GM19035 (cell line): ENCODE measurements at regions not wholly inside any gene's neighbourhood (a gene's known extent, or its start where the extent isn't known, plus 50 kb on each side); places are given as distances from the start of the nearest gene placed in this dataset.

ENCODE experiments used
- ATAC-seq: cut with Tn5 transposase; IDR thresholded peaks from one replicate; pipeline ENCODE4 v1.9.1; 2021; ENCODE audit not compliant: unreplicated experiment

- ATAC-seq, result no peak
Observed at GRCh38 chr12:42977451-42978230, 388.1 kb upstream of the PRICKLE1 start.

- ATAC-seq, result no peak
Observed at GRCh38 chr12:42976620-42977019, 387.1 kb upstream of the PRICKLE1 start.

- ATAC-seq, result no peak
Observed at GRCh38 chr12:42976122-42976521, 386.6 kb upstream of the PRICKLE1 start.

DNA sequence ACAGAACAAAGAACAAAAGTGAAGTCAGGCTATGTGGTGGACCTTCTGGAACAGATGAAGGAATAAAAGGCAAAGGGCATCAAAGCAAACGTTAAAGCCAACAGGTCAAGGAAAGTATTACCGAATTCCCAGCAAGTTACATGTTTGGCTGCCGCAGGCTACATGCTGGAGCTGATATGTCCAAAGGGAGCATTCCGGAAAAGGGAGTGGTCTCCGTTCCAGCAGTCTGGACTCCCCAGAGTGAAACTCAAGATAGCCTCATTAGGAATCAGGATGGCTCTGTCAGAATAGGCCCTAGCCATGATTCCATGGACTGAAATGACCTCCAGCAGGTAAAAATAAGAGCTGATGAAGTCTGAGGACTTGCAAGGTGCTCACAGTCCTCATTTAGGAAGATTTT, 379.8 kb upstream of the PRICKLE1 start:
- ATAC-seq, result no peak

DNA sequence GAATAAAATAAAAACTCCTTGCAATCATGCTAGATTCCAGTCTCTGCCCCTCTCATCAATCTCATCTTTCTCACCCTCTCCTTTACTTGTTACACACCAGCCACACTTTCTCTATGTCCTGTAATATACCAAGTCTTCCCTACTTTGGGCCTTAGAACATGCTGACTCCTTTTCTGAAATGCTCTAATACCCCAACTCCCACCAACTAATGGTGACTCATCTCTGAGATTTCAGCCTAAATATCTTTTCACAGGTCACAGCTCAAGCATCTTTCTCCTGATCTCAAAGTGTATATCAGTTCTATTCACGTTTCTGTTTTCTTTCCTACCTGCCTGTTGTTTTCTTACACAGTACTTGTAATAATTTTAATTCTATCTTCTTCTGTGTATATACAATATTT, 378.9 kb upstream of the PRICKLE1 start:
- no peak for ATAC-seq

DNA sequence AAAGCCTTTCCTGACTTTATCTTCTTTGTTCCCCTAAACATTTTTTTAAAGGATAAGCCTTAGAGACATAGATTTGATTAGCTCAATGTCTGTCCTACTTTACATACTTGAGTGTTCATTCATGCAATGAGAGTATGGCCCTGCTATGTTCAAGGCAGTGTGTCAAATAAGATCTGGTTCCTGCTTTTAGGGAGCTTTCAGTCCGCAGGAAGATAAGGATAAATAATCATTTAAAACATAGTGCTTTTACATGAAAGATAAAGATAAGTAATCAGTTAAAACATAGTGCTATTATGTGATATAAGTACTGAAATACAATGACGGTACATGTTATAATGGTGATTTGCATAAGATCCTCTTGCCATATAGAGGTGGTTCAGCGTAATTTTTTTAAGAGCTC, 378.3 kb upstream of the PRICKLE1 start:
- no peak for ATAC-seq

DNA sequence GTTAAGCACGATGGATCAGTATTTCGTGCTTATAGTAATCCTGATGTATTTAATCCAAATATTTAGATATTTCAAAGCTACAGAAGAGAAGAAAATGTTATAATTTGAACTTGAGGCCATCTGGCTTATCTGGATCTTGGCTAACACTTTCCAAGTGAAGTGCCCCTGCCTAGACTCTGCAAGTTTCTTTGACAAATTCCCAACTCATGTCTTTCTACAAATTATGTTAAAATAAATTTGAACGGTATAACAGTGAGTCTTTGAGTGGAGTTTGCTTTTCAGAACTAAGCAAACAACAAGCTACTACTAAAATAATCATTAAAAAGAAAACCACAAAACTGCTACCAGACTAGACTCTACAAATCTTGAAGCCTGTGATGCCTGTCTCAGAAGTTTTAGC, 374.4 kb upstream of the PRICKLE1 start:
- no peak for ATAC-seq

DNA sequence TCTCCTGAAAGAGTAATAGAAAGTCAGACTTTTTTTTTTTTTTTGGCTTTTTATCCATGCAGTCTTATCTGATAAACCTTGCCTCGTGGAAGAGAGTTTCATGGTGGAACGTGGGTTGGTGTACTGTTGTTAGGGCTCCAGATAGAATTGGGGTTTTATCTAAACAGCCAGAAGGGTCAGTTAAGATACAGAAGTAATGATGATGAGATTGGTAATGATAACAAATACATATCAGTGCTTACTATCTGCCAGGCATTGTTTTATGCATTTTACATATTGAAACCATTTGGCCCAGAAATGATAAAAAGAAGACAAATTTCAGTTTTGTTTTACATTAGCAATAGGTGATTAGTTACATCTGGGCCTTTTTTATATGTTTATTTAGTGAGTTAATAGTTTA, 372.8 kb upstream of the PRICKLE1 start:
- ATAC-seq, result no peak

GRCh38 chr12:42961395-42961794, 371.8 kb upstream of the PRICKLE1 start:
- no peak for ATAC-seq

DNA sequence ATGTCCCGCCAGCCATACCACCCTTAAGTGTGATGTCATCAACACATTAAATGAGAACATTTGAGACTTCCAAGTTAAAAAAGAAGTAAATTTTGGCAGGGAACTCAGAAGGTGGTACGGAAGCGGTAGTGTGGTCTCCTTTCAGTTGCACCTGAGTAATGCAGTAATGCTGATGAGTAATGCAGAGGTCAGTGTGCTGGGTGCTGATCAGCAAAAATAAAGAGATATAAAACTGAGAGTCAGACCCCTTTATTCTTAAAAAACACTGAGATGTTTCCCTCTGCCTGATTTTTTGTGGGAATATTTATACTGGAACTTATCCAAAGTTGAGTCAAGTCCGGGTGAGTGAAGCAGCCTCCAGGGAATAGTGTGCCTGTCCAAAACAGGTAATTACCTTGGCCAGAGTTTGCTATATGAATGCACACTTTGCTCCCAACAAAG, 370.6 kb upstream of the PRICKLE1 start:
- ATAC-seq, result no peak

DNA sequence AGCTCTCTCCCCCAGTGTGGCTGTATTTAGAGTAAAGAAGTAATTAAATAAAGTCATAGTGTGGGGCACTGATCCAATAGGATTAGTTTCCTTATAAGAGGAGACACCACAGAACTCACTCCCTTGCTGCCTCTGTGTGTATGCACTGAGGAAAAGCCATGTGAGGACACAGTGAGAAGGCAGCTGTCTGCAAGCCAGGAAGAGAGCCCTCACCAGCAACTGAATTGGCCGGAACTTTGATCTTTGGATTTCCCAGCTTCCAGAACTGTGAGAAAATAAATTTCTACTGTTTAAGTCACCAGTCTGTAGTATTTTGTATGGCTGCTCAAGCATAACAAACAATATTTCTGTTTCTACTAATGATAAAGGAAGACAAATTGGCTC, 368.7 kb upstream of the PRICKLE1 start:
- no peak for ATAC-seq

- ATAC-seq, result no peak
Observed at GRCh38 chr12:42957561-42958290, 368.2 kb upstream of the PRICKLE1 start.

DNA sequence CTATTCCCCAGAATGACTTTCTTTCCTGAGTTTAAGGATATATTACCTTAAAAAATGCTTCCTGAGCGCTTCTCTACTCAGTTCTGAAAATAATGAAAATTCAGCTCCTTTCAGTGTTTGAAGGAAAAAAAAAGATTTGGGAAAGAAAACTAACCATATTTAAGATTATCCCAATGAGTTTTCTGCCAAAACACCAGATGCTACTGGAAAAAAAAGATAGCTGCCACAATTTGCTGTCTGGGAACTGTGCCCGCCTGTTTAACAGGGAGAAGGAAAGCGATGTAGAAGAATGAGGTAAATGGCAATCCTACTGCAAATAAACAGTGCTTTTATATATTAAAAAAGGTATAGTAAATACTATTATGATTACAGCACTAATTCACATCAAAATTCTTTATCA, 367.6 kb upstream of the PRICKLE1 start:
- ATAC-seq, result no peak

- no peak for ATAC-seq
Observed at GRCh38 chr12:42953021-42953420, 363.5 kb upstream of the PRICKLE1 start.

GRCh38 chr12:42946871-42947381, 357.4 kb upstream of the PRICKLE1 start:
- no peak for ATAC-seq

GRCh38 chr12:42945927-42946326, 356.4 kb upstream of the PRICKLE1 start:
- ATAC-seq, result no peak

- no peak for ATAC-seq
Observed at GRCh38 chr12:42944516-42944915, 355.0 kb upstream of the PRICKLE1 start.

GRCh38 chr12:42936991-42937390, 347.4 kb upstream of the PRICKLE1 start:
- ATAC-seq, result no peak

DNA sequence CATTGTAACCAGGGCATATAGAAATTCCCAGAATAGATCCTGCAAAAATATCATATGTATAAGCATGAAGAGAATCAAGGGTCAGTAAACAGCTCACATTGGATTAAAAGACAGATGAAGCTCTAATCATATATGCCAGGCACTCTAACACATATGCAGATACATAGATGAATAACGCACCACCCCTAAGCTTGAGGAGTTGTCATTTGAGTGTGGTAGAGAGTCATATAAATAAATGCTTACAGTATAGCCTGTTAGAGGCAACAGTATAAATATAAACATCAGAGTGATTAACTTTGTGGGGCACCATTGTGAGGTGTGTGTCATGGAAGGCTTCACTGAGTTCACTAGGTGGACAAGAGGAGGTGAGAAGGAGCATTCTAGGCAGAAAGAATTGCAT, 346.7 kb upstream of the PRICKLE1 start:
- ATAC-seq, result no peak

DNA sequence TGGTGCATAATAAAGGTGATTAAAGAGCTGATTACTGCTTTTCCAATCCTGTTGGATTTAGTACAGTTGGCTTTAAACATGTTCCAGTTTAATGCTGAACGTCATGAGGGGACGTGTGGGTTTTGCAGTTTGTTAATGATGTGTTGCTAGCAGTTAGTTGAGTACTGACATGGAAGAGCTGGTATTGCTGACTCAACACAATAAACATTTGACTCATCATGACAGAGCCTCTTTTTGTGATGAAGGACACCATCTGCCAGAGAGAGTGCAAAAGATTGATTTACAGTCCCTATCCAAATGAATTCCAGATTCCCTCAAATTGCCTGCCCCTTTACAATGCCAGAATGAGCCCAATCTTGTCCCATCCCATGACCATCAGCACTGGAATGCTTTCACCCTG, 346.2 kb upstream of the PRICKLE1 start:
- no peak for ATAC-seq

DNA sequence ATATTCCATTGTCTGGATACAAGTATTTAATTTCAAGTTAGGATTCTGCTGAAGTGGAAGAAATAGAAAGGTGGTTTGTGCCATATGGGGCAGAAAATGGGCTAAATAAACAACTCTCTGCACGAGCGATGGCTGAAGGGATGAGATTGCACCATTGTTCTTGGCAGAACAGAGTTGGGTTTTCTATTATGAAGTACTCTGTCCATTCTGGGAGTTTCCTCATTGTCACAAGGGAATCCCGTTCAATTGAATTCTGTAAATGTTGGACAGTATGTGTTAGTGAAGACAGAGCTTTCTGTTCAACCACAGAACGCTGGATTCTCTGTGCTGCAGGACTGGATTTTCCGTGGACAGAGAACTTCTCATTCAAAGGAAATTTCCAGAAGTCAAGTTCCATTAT, 345.5 kb upstream of the PRICKLE1 start:
- ATAC-seq, result no peak

DNA sequence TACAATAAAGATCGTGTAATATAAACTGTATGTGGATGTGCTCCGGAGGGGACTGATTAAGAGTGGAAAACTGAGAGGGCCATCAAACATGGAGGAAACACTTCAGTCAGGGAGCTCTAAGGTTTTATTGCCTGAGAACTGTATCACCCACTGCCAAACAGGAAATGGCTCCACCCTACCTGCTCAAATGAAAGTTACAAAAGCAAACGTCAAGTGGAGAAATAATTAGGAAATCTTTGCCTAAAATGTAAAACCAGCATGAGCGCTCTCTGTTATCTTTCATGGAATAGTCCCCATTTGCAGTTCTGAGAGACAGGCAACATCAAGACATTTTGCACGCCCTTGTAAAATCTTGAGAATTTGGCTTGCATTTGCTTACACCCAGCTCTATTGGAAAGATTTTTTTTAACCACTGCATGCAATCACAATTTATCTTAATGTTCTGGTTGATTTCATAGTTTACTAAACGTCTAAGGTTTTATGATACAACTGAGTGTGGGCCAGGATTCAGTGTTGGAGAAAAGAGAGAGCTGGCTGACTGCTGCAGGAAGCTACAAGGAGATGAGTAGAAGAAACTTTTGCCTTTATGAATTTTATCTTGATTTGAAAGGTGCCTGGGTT, 344.0 kb upstream of the PRICKLE1 start:
- no peak for ATAC-seq
